DMS53 treated with DMSO at 0.1 percent for 48 hours (cell line): ENCODE measurements at regions not wholly inside any gene's neighbourhood (a gene's known extent, or its start where the extent isn't known, plus 50 kb on each side); places are given as distances from the start of the nearest gene placed in this dataset.
"Not testable (repeated sequence)": the region's sequence is repeated elsewhere in the genome, so short reads cannot be mapped to it uniquely, and the experiment has no call there.

Source experiments
- DNase-seq: peaks from one replicate; lab custom pipeline; 2025; ENCODE audit not compliant: unreplicated experiment; lab: John Stamatoyannopoulos, UW

DNA sequence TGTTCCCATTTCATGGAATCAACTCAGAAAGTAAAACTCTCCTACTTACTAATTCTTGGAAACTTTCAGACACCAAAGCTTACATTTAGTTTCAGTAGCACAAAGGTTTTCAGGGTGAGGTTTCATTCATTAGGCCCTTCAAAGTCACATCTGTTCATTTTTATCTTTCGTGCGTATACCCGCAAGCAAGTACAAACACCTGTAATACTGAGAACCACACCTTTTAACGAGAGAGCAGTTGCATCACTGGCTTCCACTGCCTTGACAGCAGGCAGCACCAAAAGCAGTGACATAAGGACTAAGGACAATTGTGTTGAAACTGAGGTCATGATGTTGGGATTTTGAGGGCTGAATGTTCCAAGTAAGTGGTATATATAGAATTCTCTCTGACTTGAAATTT lies 60.5 kb downstream of the GOLGA6L22 start:
- DNase-seq = not testable (repeated sequence)

- DNase-seq = not testable (repeated sequence)
Observed at GRCh38 chr15:22526537-22526936, 67.8 kb downstream of the GOLGA6L22 start.

GRCh38 chr15:22527016-22527415 lies 68.3 kb downstream of the GOLGA6L22 start:
- not testable (repeated sequence) for DNase-seq

GRCh38 chr15:22529200-22529599 lies 70.5 kb downstream of the GOLGA6L22 start:
- DNase-seq = not testable (repeated sequence)

GRCh38 chr15:22559701-22560100 lies 101.0 kb downstream of the GOLGA6L22 start:
- DNase-seq = not testable (repeated sequence)

DNA sequence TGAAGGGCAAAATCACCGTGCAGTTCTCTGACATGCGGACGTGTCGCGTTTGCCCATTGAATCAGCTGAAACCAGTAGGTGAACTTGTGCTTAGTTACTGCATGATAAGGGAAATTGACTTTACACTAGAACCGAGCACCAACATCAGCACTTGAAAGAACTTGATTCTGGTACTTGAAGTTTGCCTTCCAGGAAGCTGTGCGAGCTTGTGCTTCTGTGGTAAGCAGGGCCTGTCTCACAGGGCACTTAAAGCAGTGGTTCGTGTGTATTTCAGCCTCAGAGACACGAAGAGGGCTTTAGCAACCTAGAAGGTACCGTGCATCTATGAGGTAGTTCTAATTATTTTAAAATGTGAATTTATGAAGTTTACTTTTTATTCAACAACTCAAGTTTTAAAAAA lies 103.0 kb downstream of the GOLGA6L22 start:
- not testable (repeated sequence) for DNase-seq

DNA sequence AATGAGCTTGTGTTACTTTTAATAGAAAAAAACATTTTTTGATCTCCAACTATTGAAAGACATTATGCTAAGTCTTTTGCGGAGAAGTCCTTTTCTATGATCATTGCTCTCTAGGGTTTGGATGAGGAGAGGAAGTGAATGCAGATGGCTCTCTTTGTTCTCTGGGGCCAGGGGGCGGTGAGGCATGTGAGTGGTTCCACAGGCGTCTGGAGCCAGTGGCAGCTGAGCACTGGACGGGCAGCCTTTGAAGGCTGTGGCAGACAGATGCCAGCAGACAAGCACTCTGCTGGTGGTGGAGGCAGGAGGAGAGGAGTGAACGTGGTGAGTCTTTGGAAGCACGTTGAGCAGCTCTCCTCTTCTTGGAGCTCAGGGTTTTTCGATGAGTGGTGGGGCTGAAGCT lies 107.8 kb downstream of the GOLGA6L22 start:
- not testable (repeated sequence) for DNase-seq

DNA sequence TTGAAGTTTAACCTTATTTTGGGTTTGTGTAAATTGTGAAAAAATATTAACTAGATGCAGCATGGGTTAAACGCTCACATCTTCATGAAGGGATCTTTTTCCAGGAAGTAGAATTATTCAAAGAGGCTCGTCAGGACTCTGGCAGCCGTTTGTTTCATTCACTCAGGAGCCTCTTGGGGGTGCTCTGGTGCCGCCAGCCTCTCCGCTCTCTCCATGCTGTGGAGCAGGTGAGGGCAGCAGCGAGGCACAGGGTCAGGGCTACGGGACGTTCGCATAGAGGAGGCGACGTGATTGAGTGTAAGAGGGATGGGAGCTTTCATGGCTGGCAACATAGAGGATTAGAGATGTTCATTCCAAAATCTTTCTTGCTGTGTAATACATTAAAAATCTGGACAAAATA lies 110.8 kb downstream of the GOLGA6L22 start:
- DNase-seq = not testable (repeated sequence)

DNA sequence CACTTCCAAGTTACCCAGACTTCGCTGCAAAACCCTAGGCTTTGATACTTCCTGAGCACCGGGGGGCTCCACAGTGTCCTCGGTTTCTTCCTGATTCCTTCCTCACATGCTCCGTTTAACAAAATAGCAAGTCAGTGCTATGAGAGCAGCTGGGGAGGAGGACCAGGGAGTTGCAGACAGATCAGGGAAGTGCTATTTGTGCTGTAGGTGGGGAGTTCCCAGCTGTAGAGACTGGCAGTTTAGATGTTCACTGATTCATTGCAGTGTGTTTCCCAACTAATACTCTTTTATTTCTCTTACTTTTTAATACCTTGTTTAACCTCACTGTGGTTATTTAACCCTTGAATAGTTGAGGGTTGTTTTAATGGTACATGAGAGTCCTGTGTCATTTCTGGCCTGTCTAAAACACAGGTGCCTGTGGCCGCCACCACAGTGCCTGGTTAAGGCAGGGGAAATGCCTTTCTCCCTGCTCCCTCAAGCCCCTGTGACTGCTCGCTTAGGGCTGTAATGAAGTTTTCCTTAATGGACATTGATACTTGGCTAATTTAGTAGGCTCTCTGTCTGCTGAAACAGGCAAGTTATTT lies 113.5 kb downstream of the GOLGA6L22 start:
- not testable (repeated sequence) for DNase-seq

DNA sequence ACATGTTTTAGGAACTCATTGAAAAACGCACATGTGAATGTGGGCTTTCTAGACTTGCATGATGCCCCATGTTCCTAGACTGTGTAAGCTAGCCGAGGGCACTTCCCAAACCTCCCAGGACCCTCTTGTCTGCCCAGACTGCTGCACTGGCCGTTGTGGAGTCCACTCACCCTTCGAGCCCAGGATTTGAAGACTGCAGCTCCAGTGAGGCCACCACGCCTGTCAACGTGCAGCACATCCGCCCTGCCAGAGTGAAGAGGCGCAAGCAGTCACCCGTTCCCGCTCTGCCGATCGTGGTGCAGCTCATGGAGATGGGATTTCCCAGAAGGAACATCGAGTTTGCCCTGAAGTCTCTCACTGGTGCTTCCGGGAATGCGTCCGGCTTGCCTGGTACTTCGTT lies 114.1 kb downstream of the GOLGA6L22 start:
- DNase-seq = not testable (repeated sequence)

GRCh38 chr15:22577828-22578227 lies 119.1 kb downstream of the GOLGA6L22 start:
- DNase-seq = not testable (repeated sequence)

DNA sequence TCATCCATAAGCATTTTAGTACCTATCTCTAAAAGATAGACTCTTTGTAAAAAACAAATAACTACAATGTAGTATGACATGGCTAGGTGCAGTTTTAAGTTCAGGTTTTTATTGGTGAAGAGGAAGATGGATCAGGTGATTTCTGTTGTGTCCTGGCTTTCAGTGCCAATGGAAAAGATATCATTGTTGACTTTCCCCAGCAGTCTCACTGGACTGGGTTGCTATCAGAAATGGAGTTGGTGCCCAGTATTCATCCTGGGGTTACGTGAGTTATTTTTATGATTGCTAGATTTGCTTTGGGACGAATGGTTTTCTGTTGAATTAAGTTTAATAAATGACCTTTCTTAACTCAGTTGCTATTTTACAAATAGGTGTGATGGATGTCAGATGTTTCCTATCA lies 120.5 kb downstream of the GOLGA6L22 start:
- DNase-seq = not testable (repeated sequence)

- not testable (repeated sequence) for DNase-seq
Observed at GRCh38 chr15:22587391-22587790, 128.7 kb downstream of the GOLGA6L22 start.

GRCh38 chr15:22598552-22598951 lies 139.8 kb downstream of the GOLGA6L22 start:
- DNase-seq = not testable (repeated sequence)

DNA sequence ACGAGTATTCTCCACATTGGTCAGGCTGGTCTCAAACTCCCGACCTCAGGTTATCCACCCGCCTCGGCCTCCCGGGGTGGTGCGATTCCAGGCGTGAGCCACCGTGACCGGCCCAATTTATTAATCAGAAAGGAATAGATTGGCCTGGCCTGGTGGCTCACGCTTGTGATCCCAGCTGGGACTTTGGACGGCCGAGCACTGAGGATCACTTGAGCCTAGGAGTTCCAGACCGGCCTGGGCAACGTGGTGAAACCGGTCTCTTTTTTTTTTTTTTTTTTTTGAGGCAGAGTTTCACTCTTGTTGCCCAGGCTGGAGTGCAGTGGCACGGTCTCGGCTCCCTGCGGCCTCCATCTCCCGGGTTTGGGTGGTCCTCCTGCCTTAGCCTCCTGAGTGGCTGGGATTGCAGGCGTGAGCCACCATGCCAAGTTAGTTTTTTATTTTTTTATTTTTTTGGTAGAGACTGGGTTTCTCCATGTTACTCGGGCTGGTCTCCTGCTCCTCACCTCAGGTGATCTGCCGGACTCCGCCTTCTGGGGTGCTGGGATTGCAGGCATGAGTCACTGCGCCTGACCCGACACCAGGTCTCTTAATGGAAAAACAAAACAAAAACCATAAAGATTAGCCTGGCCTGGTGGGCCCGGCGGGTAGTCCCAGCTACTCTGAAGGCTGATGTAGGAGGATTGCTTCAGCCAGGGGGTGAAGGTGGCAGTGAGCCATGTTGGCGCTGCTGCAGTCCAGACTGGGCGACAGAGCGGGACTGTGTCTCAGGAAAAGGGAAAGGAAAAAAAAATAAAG lies 141.0 kb downstream of the GOLGA6L22 start:
- not testable (repeated sequence) for DNase-seq

DNA sequence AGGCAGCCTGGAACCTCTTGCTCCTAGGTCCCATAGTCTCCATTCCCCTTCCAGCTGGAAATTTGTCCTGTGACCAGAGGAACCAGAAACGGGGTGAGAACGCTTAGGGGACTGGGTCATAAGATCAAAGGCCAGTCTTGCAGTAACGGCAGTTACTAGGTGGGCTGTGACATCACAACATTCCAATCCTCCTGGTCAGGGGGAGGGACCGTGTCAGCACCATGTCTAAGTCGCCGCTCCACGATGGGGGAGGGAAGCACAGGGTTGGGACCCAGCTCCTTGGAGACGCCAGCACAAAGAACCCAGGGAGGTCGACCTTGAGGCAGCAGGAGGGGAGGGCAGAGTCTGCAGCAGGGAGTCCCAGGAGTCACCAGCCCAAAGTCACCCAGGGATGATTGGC lies 158.3 kb downstream of the GOLGA6L22 start:
- DNase-seq = not testable (repeated sequence)

DNA sequence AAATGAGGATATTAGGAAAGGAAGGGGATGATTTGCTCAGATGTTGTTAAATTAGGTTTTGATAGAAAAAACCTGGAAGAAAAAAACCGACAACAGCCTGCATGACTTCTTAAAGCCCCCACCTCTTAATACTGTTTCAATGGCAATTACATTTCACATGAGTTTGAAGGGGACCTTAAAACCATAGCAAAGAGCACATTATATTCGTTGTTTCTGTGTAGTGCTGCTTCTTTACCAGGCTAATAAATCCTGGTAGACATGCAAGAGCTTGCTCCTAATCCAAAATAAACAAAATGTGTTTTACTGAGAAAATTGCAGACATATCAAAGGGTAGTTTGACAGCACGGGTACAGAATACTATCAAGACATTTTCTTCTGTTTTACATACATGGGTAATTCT lies 154.7 kb upstream of the NIPA1 start:
- DNase-seq = not testable (repeated sequence)

DNA sequence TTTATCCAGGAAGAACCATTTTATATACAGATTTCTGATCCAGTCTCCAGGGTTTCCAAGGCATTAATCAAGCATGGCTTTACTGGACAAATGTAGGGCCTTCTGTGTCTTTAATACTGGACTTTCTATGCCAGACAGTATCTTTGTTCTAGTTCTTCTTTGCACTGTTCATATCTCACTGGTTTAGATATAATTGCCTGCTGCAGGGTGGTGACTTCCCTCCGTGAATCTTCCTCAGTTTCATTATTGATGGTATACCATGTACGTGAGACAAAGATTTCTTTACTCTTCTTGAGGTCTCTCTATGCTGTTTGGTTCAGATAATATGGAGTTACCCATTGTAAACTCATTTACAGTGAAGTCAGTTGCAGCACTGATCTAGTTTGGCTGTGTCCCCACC lies 146.5 kb upstream of the NIPA1 start:
- not testable (repeated sequence) for DNase-seq

DNA sequence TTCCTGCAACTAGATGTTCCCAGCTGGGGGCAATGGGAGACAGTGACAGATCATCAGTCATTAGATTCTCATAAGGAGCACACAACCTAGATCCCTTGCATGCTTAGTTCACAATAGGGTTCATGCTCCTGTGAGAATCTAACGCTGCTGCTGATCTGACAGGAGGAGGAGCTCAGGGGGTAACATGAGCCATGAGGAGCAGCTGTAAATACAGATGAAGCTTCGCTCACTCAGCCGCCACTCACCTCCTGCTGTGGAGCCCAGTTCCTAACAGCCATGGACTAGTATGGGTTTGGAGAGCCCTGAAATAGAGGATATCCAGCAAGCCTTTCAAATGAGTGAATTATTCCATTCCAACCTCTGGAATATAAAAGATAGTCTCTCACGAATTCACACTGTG lies 137.0 kb upstream of the NIPA1 start:
- DNase-seq = not testable (repeated sequence)

- not testable (repeated sequence) for DNase-seq
Observed at GRCh38 chr15:22651179-22651578, 135.3 kb upstream of the NIPA1 start.

GRCh38 chr15:22664294-22665058 lies 122.0 kb upstream of the NIPA1 start:
- DNase-seq = not testable (repeated sequence)
